KMS-11 (cell line): ENCODE measurements at regions not wholly inside any gene's neighbourhood (a gene's known extent, or its start where the extent isn't known, plus 50 kb on each side); places are given as distances from the start of the nearest gene placed in this dataset.
A peak's percentile ranks its signal among the peaks of the same experiment; 100 is the strongest.

Experiments
- H2AFZ ChIP-seq: fragments of 200-600 bp; sonication (generic); 2 replicates; pipeline ENCODE4 v1.6.1; 2016; ENCODE audit warnings: antibody characterized with exemption, mixed run types, low read depth
- H3K27ac ChIP-seq: fragments of 200-600 bp; sonication (generic); 2 replicates; pipeline ENCODE4 v1.6.1; 2016; ENCODE audit warnings: mild to moderate bottlenecking, mixed run types
- H3K27me3 ChIP-seq: fragments of 200-600 bp; sonication (generic); 2 replicates; pipeline ENCODE4 v1.6.1; 2017; ENCODE audit warnings: mild to moderate bottlenecking, low read depth, mixed run types, moderate library complexity; ENCODE audit not compliant: insufficient read depth
- H3K36me3 ChIP-seq: fragments of 200-600 bp; sonication (generic); 2 replicates; pipeline ENCODE4 v1.6.1; 2017; ENCODE audit warnings: mild to moderate bottlenecking, mixed run types; ENCODE audit not compliant: insufficient read depth
- H3K4me1 ChIP-seq: fragments of 200-600 bp; sonication (generic); 2 replicates; pipeline ENCODE4 v1.6.1; 2016; ENCODE audit warnings: mild to moderate bottlenecking, low read depth, mixed run types; ENCODE audit not compliant: poor library complexity, severe bottlenecking
- H3K4me2 ChIP-seq: fragments of 200-600 bp; sonication (generic); 2 replicates; pipeline ENCODE4 v1.7.0; 2016; ENCODE audit warnings: mild to moderate bottlenecking, mixed run types
- H3K4me3 ChIP-seq: fragments of 200-600 bp; sonication (generic); IDR thresholded peaks from 2 replicates; pipeline ENCODE4 v1.6.1; 2017; ENCODE audit warnings: low read depth, low read length, mixed read lengths; ENCODE audit not compliant: insufficient read depth
- H3K79me2 ChIP-seq: fragments of 200-600 bp; sonication (generic); 2 replicates; pipeline ENCODE4 v1.6.1; 2016; ENCODE audit warnings: low read depth, mixed run types; ENCODE audit not compliant: insufficient read depth
- H3K9ac ChIP-seq: fragments of 200-600 bp; sonication (generic); 2 replicates; pipeline ENCODE4 v1.6.1; 2016; ENCODE audit warnings: mild to moderate bottlenecking, mixed run types
- H4K20me1 ChIP-seq: fragments of 200-600 bp; sonication (generic); 2 replicates; pipeline ENCODE4 v1.6.1; 2016; ENCODE audit warnings: mild to moderate bottlenecking, mixed run types; ENCODE audit not compliant: insufficient read depth
- TF ChIP-seq, protein P1 (sequence below): fragments of 200-600 bp; sonication (generic); conservative IDR thresholded peaks from 2 replicates; pipeline ENCODE4 v1.6.1; 2017; ENCODE audit warnings: low read depth, mild to moderate bottlenecking, antibody characterized with exemption, low read length, moderate library complexity, mixed read lengths

DNA sequence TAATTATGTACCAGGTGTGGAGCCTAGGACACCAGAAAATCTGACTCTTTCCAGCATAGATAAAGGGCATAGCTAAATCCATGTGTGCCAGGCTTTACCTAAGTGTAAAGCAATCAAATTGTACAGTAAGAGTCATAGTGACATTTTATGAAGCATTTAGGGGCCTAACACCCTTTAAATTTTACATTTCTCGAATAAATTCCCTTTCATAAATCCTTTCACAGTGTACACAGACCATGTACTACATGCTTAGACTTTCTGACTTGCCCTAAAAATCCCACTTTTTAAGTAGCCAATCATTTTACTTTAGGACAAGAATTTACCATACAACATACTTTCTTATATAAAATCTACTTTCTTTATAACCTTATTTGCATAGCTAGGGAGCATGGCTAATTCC lies 727.6 kb upstream of the LUZP2 start:
- TF ChIP-seq, protein P1, sequence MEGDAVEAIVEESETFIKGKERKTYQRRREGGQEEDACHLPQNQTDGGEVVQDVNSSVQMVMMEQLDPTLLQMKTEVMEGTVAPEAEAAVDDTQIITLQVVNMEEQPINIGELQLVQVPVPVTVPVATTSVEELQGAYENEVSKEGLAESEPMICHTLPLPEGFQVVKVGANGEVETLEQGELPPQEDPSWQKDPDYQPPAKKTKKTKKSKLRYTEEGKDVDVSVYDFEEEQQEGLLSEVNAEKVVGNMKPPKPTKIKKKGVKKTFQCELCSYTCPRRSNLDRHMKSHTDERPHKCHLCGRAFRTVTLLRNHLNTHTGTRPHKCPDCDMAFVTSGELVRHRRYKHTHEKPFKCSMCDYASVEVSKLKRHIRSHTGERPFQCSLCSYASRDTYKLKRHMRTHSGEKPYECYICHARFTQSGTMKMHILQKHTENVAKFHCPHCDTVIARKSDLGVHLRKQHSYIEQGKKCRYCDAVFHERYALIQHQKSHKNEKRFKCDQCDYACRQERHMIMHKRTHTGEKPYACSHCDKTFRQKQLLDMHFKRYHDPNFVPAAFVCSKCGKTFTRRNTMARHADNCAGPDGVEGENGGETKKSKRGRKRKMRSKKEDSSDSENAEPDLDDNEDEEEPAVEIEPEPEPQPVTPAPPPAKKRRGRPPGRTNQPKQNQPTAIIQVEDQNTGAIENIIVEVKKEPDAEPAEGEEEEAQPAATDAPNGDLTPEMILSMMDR: no peak
- Histone ChIP-seq H3K27ac (no peak overlapping the region), H3K4me1 (no peaks in the 10 kb centered on the region), H3K4me3 (no peak overlapping the region), H3K4me2 (no peak overlapping the region), H3K36me3 (no peaks in the 10 kb centered on the region), H3K27me3 (no peaks in the 10 kb centered on the region), H3K79me2 (no peaks in the 10 kb centered on the region), H4K20me1 (no peaks in the 10 kb centered on the region), H3K9ac (no peak overlapping the region), H2AFZ (no peak overlapping the region)

GRCh38 chr11:23772081-23772480 lies 724.8 kb upstream of the LUZP2 start:
- Histone ChIP-seq H3K9ac (no peak overlapping the region), H3K4me2 (no peak overlapping the region), H3K27me3 (no peaks in the 10 kb centered on the region), H4K20me1 (no peaks in the 10 kb centered on the region), H3K4me1 (no peaks in the 10 kb centered on the region), H3K4me3 (no peak overlapping the region), H3K36me3 (no peaks in the 10 kb centered on the region), H3K27ac (no peak overlapping the region), H3K79me2 (no peaks in the 10 kb centered on the region), H2AFZ (no peak overlapping the region)
- TF ChIP-seq, protein P1: no peak

DNA sequence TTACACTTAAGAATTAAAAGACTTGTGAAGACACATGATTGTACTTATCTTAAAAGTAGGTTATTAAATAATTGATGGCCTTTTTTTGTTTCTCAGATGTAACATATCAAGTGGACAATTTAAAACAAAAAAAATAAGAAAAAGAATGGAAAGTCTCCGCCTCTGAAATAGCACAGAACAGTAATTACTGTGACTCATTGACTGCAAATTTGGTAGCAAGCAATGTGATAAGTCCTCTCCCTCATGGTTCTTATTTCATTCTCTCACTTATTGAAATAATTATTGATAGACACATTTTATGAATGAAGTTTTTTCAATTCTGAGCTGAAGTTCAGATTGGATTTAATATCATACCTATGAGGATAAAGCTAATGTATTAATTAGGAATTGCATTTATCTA lies 717.9 kb upstream of the LUZP2 start:
- H4K20me1 ChIP-seq: no peaks in the 10 kb centered on the region
- H3K4me3 ChIP-seq: no peak overlapping the region
- no peaks in the 10 kb centered on the region for H3K36me3 ChIP-seq
- TF ChIP-seq, protein P1: no peak
- no peaks in the 10 kb centered on the region for H3K79me2 ChIP-seq
- no peak overlapping the region for H3K9ac ChIP-seq
- H3K4me1 ChIP-seq: peaks cover 12% of the 10 kb centered on the region
- peak overlapping the region; percentile 9; the same call in 1 of the 2 replicates for H3K4me2 ChIP-seq
- H2AFZ ChIP-seq: no peak overlapping the region
- no peaks in the 10 kb centered on the region for H3K27me3 ChIP-seq
- no peak overlapping the region for H3K27ac ChIP-seq

DNA sequence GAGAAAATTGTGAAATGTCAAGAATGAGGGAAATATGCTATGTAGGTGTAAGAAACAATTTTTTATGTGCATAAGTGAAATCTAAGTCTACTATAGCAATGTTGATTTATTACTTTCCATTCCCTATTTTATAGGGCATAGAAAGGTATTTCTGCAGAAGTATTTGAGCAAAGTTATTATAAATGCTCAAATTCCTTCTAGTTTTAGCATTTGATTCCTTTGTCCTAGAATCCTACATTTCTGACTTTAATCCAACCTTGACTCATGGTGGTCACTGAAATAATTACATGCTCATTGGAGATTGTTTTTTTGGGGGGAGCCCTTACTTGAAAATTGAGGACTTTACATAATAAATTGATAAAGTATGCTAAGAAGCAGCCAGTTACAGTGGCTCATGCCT lies 716.6 kb upstream of the LUZP2 start:
- Histone ChIP-seq H3K27ac (no peak overlapping the region), H3K4me1 (peaks cover 12% of the 10 kb centered on the region), H3K9ac (no peak overlapping the region), H3K4me2 (no peak overlapping the region), H3K79me2 (no peaks in the 10 kb centered on the region), H2AFZ (no peak overlapping the region), H3K4me3 (no peak overlapping the region), H3K27me3 (no peaks in the 10 kb centered on the region), H4K20me1 (no peaks in the 10 kb centered on the region), H3K36me3 (no peaks in the 10 kb centered on the region)
- TF ChIP-seq, protein P1: no peak
